Coronary artery (tissue), 2 donors: ENCODE measurements at regions not wholly inside any gene's neighbourhood (a gene's known extent, or its start where the extent isn't known, plus 50 kb on each side); places are given as distances from the start of the nearest gene placed in this dataset.
"Not testable (repeated sequence)": the region's sequence is repeated elsewhere in the genome, so short reads cannot be mapped to it uniquely, and the experiment has no call there.

Experiments
- DNase-seq: peaks from one replicate; pipeline ENCODE4 v3.0.0-alpha.2; 2017; ENCODE audit warnings: low spot score
- H3K27ac ChIP-seq, 2 donors: fragments of 200-600 bp; sonication (generic); one replicate each; pipeline ENCODE4 v1.5.1; 2016 to 2019
- H3K4me3 ChIP-seq: fragments of 200-600 bp; sonication (generic); 2 replicates; pipeline ENCODE4 v1.5.1; 2016; ENCODE audit warnings: mild to moderate bottlenecking, moderate library complexity
- TF ChIP-seq, protein P1 (sequence below): fragments of 200-600 bp; sonication (generic); IDR thresholded peaks from one replicate; pipeline ENCODE4 v1.5.1; 2019; ENCODE audit warnings: antibody characterized with exemption

DNA sequence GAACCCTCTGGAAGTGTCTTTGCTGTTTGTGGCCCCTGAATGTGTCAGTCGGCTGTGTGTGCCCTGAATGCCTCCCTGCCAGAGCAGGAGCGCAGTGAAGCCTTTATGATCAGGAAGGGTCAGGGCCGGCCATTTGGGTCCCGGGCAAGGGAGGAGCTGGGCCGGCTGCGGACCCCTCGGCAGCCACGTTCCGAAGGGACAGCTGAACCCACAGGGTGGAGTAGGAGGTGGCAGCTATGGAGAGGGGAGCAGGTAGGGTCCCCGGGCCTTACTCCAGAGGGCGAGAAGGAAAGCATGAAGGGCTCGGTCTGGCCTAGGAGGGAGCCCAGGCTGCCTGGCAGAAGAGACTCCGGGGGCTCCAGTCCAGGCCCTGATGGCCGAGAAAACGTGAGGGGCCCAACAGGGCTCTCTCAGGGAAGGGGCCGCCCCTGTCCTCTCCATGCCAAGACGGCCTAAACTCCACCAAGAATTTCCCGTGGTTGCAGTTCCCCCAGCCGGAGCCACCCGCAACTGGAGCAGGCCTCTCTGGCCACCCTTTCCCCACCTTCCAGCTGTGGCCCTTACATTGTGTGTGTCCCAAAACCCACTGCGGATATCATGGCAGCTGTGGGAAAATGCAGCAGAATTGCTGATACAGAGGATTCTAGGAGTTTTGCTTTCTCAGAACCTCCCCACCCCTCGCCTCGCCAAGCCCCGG lies 182.2 kb upstream of the STK26 start:
- no peak overlapping the region for H3K4me3 ChIP-seq
- H3K27ac ChIP-seq: no peak overlapping the region
- TF ChIP-seq, protein P1, sequence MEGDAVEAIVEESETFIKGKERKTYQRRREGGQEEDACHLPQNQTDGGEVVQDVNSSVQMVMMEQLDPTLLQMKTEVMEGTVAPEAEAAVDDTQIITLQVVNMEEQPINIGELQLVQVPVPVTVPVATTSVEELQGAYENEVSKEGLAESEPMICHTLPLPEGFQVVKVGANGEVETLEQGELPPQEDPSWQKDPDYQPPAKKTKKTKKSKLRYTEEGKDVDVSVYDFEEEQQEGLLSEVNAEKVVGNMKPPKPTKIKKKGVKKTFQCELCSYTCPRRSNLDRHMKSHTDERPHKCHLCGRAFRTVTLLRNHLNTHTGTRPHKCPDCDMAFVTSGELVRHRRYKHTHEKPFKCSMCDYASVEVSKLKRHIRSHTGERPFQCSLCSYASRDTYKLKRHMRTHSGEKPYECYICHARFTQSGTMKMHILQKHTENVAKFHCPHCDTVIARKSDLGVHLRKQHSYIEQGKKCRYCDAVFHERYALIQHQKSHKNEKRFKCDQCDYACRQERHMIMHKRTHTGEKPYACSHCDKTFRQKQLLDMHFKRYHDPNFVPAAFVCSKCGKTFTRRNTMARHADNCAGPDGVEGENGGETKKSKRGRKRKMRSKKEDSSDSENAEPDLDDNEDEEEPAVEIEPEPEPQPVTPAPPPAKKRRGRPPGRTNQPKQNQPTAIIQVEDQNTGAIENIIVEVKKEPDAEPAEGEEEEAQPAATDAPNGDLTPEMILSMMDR: no peak
- no peak for DNase-seq

DNA sequence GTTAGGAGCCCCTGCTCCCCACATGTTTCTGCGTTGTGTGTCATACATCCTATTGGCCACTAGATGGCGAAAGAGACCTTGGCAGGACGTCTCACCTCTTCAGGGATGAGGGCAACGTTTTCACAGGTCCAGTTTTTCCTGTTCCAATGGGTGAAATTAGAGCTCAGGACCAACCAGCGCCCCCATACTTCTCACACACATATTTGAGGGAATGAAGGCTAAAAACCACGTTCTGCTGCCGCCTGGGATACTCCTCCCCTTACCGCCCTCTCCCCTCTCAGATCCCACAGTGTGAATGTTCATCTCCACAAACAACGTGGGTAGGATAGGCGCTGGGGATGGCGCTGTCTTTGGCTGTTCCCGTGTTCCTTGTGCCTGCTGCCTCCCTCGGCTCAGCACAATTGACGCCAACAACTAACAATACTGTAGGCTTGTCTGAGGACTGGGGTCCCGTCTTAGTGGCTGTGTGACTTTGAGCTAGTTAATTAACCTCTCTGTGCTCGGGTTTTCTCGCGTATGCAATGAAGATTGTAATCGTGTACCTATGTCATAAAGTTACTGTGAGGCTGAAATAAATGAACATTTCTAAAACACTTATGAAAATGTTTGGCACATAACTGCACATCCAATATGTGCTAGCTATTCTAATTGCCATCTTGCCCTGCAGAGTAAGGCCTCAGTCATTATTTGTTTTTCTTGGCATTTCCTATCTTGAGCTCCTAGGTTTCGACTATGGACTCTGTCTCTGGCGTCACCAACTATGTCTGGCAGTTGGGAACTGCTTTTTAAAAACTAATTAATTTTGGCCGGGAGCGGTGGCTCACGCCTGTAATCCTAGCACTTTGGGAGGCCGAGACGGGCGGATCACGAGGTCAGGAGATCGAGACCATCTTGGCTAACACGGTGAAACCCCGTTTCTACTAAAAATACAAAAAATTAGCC lies 181.3 kb upstream of the STK26 start:
- no peak for DNase-seq
- no peak overlapping the region for H3K4me3 ChIP-seq
- TF ChIP-seq, protein P1: peak; percentile 88

DNA sequence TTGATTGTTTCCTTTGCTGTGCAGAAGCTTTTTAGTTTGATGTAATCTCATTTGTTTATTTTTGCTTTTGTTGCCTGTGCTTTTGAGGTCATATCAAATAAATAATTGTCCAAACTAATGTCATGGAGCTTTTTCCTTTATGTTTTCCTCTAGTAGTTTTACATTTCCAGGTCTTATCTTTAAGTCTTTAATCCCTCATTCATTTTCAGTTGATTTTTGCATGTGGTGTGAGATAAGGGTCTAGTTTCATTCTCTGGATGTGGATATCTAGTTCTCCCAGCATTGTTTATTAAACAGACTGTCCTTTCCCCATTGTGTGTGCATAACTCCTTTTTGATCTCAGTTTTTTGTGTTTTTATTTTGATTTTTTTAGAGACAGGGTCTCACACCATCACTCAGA lies 179.1 kb upstream of the STK26 start:
- TF ChIP-seq, protein P1: no peak
- no peak overlapping the region for H3K27ac ChIP-seq
- H3K4me3 ChIP-seq: no peak overlapping the region
- DNase-seq: no peak

More for the DNA sequence above, 181.3 kb upstream of the STK26 start:
- no peak overlapping the region for H3K27ac ChIP-seq

DNA sequence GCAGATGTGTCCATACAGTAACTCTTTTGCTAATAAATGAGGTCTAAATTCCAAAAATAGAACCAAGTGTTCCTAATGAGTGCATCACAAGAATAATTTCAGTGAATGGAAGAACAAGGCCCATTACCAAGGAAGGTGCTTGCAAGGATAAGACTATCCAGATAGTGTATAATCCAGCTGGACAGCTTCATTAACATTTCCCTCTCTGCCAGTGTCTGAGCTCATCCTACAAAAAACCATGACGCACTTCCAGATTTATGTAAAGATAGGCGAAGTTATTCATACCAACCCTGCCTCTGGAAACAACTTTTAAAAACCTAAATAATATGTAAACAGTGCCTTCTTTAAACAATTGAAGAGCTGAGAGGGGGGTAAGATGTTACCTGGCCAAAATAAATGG lies 177.9 kb upstream of the STK26 start:
- no peak for DNase-seq
- H3K4me3 ChIP-seq: no peak overlapping the region
- no peak overlapping the region for H3K27ac ChIP-seq
- TF ChIP-seq, protein P1: no peak

DNA sequence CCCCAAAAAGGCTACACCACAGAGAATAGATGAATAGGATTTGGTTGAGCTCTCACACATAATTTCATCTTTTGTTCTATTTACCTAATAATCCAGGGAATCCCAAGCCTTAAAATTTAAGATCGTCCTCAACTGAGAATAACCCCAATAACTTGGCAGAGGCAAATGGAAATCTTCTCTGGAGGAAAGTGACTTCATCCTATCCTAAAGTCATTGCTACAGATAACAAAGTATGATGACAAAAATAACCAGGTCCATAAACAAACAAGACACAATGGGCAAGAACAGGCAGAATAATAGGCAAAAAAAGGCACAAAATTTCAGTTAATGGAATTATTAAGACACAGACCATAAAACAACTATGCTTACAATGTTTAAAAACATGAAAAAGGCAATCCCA lies 177.3 kb upstream of the STK26 start:
- DNase-seq: no peak
- H3K27ac ChIP-seq: no peak overlapping the region
- TF ChIP-seq, protein P1: no peak
- H3K4me3 ChIP-seq: no peak overlapping the region

DNA sequence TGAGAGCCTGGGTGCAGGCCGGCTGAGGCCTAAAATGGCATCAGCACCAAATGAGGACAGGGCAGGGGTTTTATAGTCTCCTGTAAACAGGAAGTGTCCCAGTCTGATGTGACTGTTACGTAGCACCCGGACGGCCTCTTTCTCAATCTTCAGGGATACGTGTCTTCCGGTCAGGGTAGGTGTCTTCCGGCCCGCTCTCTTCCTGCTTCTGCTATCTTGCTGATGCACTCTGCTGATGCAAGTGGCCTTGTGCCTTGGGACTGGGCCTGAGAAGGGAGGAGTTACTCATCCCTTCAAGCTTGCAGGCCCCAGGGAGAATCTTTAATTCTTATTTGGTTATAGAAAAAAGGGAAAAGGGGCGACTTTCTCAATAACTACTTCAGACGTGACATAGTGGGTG lies 172.1 kb upstream of the STK26 start:
- not testable (repeated sequence) for H3K27ac ChIP-seq, DNase-seq, H3K4me3 ChIP-seq

DNA sequence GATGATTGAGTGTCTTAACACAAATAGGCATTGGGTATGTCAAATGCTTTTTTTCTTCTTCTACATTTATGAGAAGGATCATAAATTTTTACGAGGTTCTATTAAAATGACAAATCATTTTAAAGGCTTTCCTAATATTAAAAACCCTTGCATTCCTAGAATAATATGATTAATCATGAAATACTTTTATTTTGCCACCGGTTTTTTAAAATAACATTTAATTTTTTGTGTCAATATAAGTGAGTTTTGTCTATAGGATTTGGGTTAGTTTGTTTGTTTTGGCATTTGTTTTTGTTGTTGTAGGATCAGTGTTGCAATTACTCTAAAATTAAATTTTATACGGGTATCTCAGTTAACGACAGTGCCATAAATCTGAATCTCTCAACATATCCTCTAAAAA lies 169.7 kb upstream of the STK26 start:
- TF ChIP-seq, protein P1: no peak
- DNase-seq: no peak
- H3K4me3 ChIP-seq: no peak overlapping the region
- H3K27ac ChIP-seq: no peak overlapping the region
